GM12878 (cell line): ENCODE measurements at regions not wholly inside any gene's neighbourhood (a gene's known extent, or its start where the extent isn't known, plus 50 kb on each side); places are given as distances from the start of the nearest gene placed in this dataset.

Source experiments
- ATF7 ChIP-seq: fragments of 450-650 bp; IDR thresholded peaks from 2 replicates; pipeline ENCODE4 v1.6.1; 2016; ENCODE audit warnings: low read depth, mild to moderate bottlenecking
- EGR1 ChIP-seq, 2 experiments: IDR thresholded peaks; 1 replicate in 1 of 2; 2 replicates in 1 of 2; pipeline ENCODE4 v1.6.1; 2011 to 2012; ENCODE audit warnings: low read depth in 2 of 2, low read length in 2 of 2, borderline replicate concordance in 1 of 2, mild to moderate bottlenecking in 1 of 2, moderate library complexity in 1 of 2
- NFYA ChIP-seq: IDR thresholded peaks from 2 replicates; pipeline ENCODE4 v1.6.1; 2011; ENCODE audit warnings: low read depth, mild to moderate bottlenecking, low read length, improper control_type of control experiment, borderline replicate concordance
- ZNF217 ChIP-seq: fragments of 450-650 bp; IDR thresholded peaks from 2 replicates; pipeline ENCODE4 v1.6.1; 2017; ENCODE audit warnings: antibody characterized with exemption, mild to moderate bottlenecking
- TF ChIP-seq, protein P1 (sequence below): IDR thresholded peaks from 2 replicates; pipeline ENCODE4 v1.6.1; 2012; ENCODE audit warnings: low read depth, low read length, improper control_type of control experiment
- TF ChIP-seq, protein P2 (sequence below): fragments of 450-650 bp; IDR thresholded peaks from 2 replicates; pipeline ENCODE4 v1.6.1; 2018; ENCODE audit warnings: borderline replicate concordance, mild to moderate bottlenecking; ENCODE audit not compliant: partially characterized antibody
- TF ChIP-seq, protein P3 (sequence below): IDR thresholded peaks from 2 replicates; pipeline ENCODE4 v1.6.1; 2012; ENCODE audit warnings: low read length, inconsistent platforms
- TF ChIP-seq, protein P4 (sequence below): IDR thresholded peaks from 2 replicates; pipeline ENCODE4 v1.6.1; 2011; ENCODE audit warnings: mild to moderate bottlenecking, low read depth, low read length, moderate library complexity; ENCODE audit not compliant: insufficient replicate concordance

DNA sequence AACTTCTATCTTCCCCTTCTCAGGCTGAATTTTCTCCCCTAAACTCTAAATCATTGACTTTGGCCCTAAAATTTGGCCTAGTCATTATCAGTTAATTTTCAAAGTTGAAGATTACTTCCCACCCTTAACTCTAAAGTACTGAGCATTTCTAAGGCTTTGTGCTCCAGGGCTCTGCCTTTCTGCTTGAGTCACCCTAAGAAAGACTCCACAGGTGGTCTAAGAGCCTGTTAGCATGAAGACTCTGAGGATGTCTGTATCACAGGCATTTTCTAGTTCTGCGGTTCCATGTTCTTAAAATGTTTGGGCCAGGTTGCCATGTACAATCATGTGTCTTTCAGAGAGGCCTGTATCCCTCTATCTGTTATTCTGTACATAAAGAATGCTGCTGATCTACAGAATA, 808.1 kb upstream of the MANEA start (continued):
- TF ChIP-seq, protein P1, sequence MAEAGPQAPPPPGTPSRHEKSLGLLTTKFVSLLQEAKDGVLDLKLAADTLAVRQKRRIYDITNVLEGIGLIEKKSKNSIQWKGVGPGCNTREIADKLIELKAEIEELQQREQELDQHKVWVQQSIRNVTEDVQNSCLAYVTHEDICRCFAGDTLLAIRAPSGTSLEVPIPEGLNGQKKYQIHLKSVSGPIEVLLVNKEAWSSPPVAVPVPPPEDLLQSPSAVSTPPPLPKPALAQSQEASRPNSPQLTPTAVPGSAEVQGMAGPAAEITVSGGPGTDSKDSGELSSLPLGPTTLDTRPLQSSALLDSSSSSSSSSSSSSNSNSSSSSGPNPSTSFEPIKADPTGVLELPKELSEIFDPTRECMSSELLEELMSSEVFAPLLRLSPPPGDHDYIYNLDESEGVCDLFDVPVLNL: no peak
- TF ChIP-seq ATF7 (no peak), ZNF217 (no peak), NFYA (no peak), EGR1 (IDR thresholded peaks at IDR 0.05; ENCODE audit: borderline replicate concordance in 1 of 2, low read depth in 2 of 2, low read length in 2 of 2) (no peak)
- TF ChIP-seq, protein P2, sequence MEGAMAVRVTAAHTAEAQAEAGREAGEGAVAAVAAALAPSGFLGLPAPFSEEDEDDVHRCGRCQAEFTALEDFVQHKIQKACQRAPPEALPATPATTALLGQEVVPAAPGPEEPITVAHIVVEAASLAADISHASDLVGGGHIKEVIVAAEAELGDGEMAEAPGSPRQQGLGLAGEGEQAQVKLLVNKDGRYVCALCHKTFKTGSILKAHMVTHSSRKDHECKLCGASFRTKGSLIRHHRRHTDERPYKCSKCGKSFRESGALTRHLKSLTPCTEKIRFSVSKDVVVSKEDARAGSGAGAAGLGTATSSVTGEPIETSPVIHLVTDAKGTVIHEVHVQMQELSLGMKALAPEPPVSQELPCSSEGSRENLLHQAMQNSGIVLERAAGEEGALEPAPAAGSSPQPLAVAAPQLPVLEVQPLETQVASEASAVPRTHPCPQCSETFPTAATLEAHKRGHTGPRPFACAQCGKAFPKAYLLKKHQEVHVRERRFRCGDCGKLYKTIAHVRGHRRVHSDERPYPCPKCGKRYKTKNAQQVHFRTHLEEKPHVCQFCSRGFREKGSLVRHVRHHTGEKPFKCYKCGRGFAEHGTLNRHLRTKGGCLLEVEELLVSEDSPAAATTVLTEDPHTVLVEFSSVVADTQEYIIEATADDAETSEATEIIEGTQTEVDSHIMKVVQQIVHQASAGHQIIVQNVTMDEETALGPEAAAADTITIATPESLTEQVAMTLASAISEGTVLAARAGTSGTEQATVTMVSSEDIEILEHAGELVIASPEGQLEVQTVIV: no peak
- TF ChIP-seq, protein P3, sequence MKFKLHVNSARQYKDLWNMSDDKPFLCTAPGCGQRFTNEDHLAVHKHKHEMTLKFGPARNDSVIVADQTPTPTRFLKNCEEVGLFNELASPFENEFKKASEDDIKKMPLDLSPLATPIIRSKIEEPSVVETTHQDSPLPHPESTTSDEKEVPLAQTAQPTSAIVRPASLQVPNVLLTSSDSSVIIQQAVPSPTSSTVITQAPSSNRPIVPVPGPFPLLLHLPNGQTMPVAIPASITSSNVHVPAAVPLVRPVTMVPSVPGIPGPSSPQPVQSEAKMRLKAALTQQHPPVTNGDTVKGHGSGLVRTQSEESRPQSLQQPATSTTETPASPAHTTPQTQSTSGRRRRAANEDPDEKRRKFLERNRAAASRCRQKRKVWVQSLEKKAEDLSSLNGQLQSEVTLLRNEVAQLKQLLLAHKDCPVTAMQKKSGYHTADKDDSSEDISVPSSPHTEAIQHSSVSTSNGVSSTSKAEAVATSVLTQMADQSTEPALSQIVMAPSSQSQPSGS: no peak
- TF ChIP-seq, protein P4, sequence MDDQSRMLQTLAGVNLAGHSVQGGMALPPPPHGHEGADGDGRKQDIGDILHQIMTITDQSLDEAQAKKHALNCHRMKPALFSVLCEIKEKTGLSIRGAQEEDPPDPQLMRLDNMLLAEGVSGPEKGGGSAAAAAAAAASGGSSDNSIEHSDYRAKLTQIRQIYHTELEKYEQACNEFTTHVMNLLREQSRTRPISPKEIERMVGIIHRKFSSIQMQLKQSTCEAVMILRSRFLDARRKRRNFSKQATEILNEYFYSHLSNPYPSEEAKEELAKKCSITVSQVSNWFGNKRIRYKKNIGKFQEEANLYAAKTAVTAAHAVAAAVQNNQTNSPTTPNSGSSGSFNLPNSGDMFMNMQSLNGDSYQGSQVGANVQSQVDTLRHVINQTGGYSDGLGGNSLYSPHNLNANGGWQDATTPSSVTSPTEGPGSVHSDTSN: no peak
